Panc1 (cell line): ENCODE measurements at regions not wholly inside any gene's neighbourhood (a gene's known extent, or its start where the extent isn't known, plus 50 kb on each side); places are given as distances from the start of the nearest gene placed in this dataset.
"Not testable (repeated sequence)": the region's sequence is repeated elsewhere in the genome, so short reads cannot be mapped to it uniquely, and the experiment has no call there.

Experiments used
- ATAC-seq: fragments of 200-7000 bp; cut with Tn5 transposase; 2 replicates; pipeline ENCODE4 v1.9.1; 2020; ENCODE audit warnings: mild to moderate bottlenecking, moderate library complexity
- BruUV-seq: library from RNA; stranded (reverse); fragments of 400-500 nt; replicated peaks from 2 replicates; lab custom pipeline; 2021; lab: Mats Ljungman, UMichigan
- CTCF ChIA-PET: fragments of 300-600 bp; sonication (Branson Sonifier 250); formaldehyde crosslinking; loops from one replicate; lab custom pipeline; 2022; ENCODE audit warnings: antibody characterized with exemption; lab: Charles Lee
- POLR2A ChIA-PET: fragments of 300-600 bp; sonication (Branson Sonifier 250); formaldehyde crosslinking; loops from one replicate; lab custom pipeline; 2022; ENCODE audit warnings: antibody characterized with exemption; lab: Charles Lee
- DNase-seq: peaks from one replicate; pipeline ENCODE4 v3.0.0-alpha.2; 2010; ENCODE audit warnings: low read depth, low spot score
- H3K27ac ChIP-seq: 2 replicates; pipeline ENCODE4 v1.5.1; 2011; ENCODE audit warnings: mild to moderate bottlenecking, low read length, inconsistent platforms
- H3K27me3 ChIP-seq: fragments of 200-500 bp; sonication (Bioruptor generic); 2 replicates; pipeline ENCODE4 v1.6.0; 2014; ENCODE audit warnings: low read length, inconsistent platforms; ENCODE audit not compliant: control insufficient read depth, insufficient read depth
- H3K36me3 ChIP-seq: fragments of 200-500 bp; sonication (Bioruptor generic); 2 replicates; pipeline ENCODE4 v1.5.1; 2014; ENCODE audit warnings: inconsistent platforms, mild to moderate bottlenecking, low read length, moderate library complexity; ENCODE audit not compliant: control insufficient read depth, insufficient read depth
- H3K4me1 ChIP-seq: 2 replicates; pipeline ENCODE4 v1.5.1; 2011; ENCODE audit warnings: inconsistent platforms, mild to moderate bottlenecking, low read length, moderate library complexity; ENCODE audit not compliant: control insufficient read depth, insufficient read depth
- H3K4me3 ChIP-seq, 2 experiments: 2 replicates each; pipeline ENCODE4 v1.5.1; 2011 to 2012; ENCODE audit warnings: low read depth in 2 of 2, low read length in 2 of 2, mild to moderate bottlenecking in 2 of 2, inconsistent platforms in 1 of 2, moderate library complexity in 1 of 2
- H3K9me3 ChIP-seq: fragments of 200-500 bp; sonication (Bioruptor generic); 2 replicates; pipeline ENCODE4 v1.5.1; 2014; ENCODE audit warnings: low read depth, mild to moderate bottlenecking, inconsistent platforms, low read length, moderate library complexity; ENCODE audit not compliant: control insufficient read depth, insufficient read depth
- POLR2AphosphoS5 ChIP-seq: IDR thresholded peaks from 2 replicates; pipeline ENCODE4 v1.6.1; 2012; ENCODE audit warnings: mild to moderate bottlenecking, low read depth, low read length, moderate library complexity
- REST ChIP-seq, 2 experiments: IDR thresholded peaks; 2 replicates each; pipeline ENCODE4 v1.6.1; 2011 to 2012; ENCODE audit warnings: low read depth in 2 of 2, control low read depth in 1 of 2, low read length in 1 of 2, mild to moderate bottlenecking in 1 of 2, moderate library complexity in 1 of 2; ENCODE audit not compliant: insufficient read depth in 1 of 2
- SIN3A ChIP-seq: IDR thresholded peaks from 2 replicates; pipeline ENCODE4 v1.6.1; 2012; ENCODE audit warnings: low read depth, mild to moderate bottlenecking, low read length, moderate library complexity, borderline replicate concordance; ENCODE audit not compliant: insufficient read depth
- TCF7L2 ChIP-seq: IDR thresholded peaks from 2 replicates; pipeline ENCODE4 v1.6.1; 2011; ENCODE audit warnings: mild to moderate bottlenecking, low read depth, low read length, inconsistent platforms
- in situ Hi-C: cut with HindIII; loops from 2 replicates; pipeline ENCODE4 v1.10.0; 2016; ENCODE audit warnings: low sequenced_read_pairs, low pct_unique_long_range_greater_than_20kb
- intact Hi-C: fragments of 100-400 bp; cut with micrococcal nuclease; formaldehyde crosslinking; loops from one replicate; pipeline ENCODE4 v1.10.0; 2022; ENCODE audit not compliant: unreplicated experiment
- TF ChIP-seq, protein P1 (sequence below): fragments of 450-650 bp; IDR thresholded peaks from 2 replicates; pipeline ENCODE4 v1.5.1; 2017; ENCODE audit warnings: mild to moderate bottlenecking

GRCh38 chr5:63085561-63085960 is 506.9 kb downstream of the LRRC70 start:
- ATAC-seq: no peak
- Histone ChIP-seq H3K4me3 (no peak overlapping the region), H3K27me3 (no peaks in the 10 kb centered on the region), H3K4me1 (no peaks in the 10 kb centered on the region), H3K9me3 (no peaks in the 10 kb centered on the region), H3K36me3 (no peaks in the 10 kb centered on the region), H3K27ac (no peak overlapping the region)
- intact Hi-C loops (no loop called here), in situ Hi-C loops (no loop called here)
- CTCF ChIA-PET: no interaction called here
- no peak for TF ChIP-seq TCF7L2
- no peak for TF ChIP-seq REST (IDR thresholded peaks at IDR 0.05; ENCODE audit: insufficient read depth in 1 of 2, low read depth in 2 of 2, low read length in 1 of 2)
- TF ChIP-seq, protein P1, sequence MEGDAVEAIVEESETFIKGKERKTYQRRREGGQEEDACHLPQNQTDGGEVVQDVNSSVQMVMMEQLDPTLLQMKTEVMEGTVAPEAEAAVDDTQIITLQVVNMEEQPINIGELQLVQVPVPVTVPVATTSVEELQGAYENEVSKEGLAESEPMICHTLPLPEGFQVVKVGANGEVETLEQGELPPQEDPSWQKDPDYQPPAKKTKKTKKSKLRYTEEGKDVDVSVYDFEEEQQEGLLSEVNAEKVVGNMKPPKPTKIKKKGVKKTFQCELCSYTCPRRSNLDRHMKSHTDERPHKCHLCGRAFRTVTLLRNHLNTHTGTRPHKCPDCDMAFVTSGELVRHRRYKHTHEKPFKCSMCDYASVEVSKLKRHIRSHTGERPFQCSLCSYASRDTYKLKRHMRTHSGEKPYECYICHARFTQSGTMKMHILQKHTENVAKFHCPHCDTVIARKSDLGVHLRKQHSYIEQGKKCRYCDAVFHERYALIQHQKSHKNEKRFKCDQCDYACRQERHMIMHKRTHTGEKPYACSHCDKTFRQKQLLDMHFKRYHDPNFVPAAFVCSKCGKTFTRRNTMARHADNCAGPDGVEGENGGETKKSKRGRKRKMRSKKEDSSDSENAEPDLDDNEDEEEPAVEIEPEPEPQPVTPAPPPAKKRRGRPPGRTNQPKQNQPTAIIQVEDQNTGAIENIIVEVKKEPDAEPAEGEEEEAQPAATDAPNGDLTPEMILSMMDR: no peak
- no peak for TF ChIP-seq POLR2AphosphoS5
- TF ChIP-seq SIN3A: no peak
- DNase-seq: no peak
- POLR2A ChIA-PET: no interaction called here
- BruUV-seq: no TSS peak

GRCh38 chr5:63083689-63084088 is 505.1 kb downstream of the LRRC70 start:
- H3K27me3 ChIP-seq, H3K9me3 ChIP-seq, BruUV-seq, H3K4me1 ChIP-seq, intact Hi-C loops, DNase-seq, in situ Hi-C loops, H3K36me3 ChIP-seq, POLR2A ChIA-PET, H3K4me3 ChIP-seq, CTCF ChIA-PET, ATAC-seq, H3K27ac ChIP-seq: not testable (repeated sequence)

DNA sequence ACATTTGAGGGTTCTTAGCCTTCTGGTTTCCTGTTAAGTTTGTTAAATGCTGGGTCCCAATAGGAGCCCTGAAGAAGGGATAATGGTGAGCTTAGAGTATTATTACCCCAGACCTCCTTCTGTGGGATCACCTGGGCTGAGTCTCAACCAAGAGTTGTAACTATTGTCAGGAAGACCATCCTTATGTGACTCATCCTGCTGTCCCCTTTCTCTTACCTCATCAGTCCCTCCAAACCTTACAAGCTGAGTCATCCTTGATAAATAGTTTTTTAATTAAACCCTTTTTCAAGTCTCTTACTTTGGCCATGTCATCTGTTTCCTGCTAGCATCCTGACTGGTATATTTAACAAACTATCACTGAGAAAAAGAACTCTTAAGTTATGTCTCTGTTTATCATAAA is 502.8 kb downstream of the LRRC70 start:
- in situ Hi-C loops: no loop called here
- no peak for ATAC-seq
- POLR2A ChIA-PET: no interaction called here

More for the DNA sequence above, 502.8 kb downstream of the LRRC70 start:
- Histone ChIP-seq H3K27me3 (no peaks in the 10 kb centered on the region), H3K27ac (no peak overlapping the region), H3K4me3 (no peak overlapping the region), H3K4me1 (no peaks in the 10 kb centered on the region), H3K9me3 (no peaks in the 10 kb centered on the region), H3K36me3 (no peaks in the 10 kb centered on the region)
- CTCF ChIA-PET: no interaction called here
- TF ChIP-seq TCF7L2 (no peak), POLR2AphosphoS5 (no peak), SIN3A (no peak), REST (IDR thresholded peaks at IDR 0.05; ENCODE audit: insufficient read depth in 1 of 2, low read depth in 2 of 2, low read length in 1 of 2) (no peak)
- TF ChIP-seq, protein P1: no peak
- BruUV-seq: no TSS peak
- DNase-seq: no peak
- intact Hi-C loops: no loop called here
